B cell (primary cell): ENCODE measurements at regions not wholly inside any gene's neighbourhood (a gene's known extent, or its start where the extent isn't known, plus 50 kb on each side); places are given as distances from the start of the nearest gene placed in this dataset.

ENCODE experiments used
- CTCF ChIP-seq: fragments of 200-600 bp; IDR thresholded peaks from one replicate; pipeline ENCODE4 v1.8.0; 2022; ENCODE audit warnings: antibody characterized with exemption, mild to moderate bottlenecking
- EZH2 ChIP-seq: IDR thresholded peaks from 2 replicates; pipeline ENCODE4 v1.6.1; 2012; ENCODE audit warnings: borderline replicate concordance, low read depth, mild to moderate bottlenecking, moderate library complexity, low read length; ENCODE audit not compliant: insufficient read depth, poor library complexity, severe bottlenecking

GRCh38 chr12:41946106-41946505 lies 198.6 kb downstream of the GXYLT1 start:
- TF ChIP-seq CTCF (no peak), EZH2 (no peak)
